BE2C (cell line): ENCODE measurements at regions not wholly inside any gene's neighbourhood (a gene's known extent, or its start where the extent isn't known, plus 50 kb on each side); places are given as distances from the start of the nearest gene placed in this dataset.

ENCODE experiments used
- DNase-seq: peaks from one replicate; pipeline ENCODE4 v3.0.0-alpha.2; 2020
- H3K27me3 ChIP-seq: fragments of 250-450 bp; sonication (Bioruptor Pico); 2 replicates; pipeline ENCODE4 v1.5.1; 2020; ENCODE audit warnings: mild to moderate bottlenecking
- H3K36me3 ChIP-seq: fragments of 250-450 bp; sonication (Bioruptor Pico); 2 replicates; pipeline ENCODE4 v1.5.1; 2020; ENCODE audit warnings: mild to moderate bottlenecking
- H3K4me1 ChIP-seq: fragments of 250-450 bp; sonication (Bioruptor Pico); 2 replicates; pipeline ENCODE4 v1.5.1; 2020
- H3K4me3 ChIP-seq: 2 replicates; pipeline ENCODE4 v1.5.1; 2011; ENCODE audit warnings: low read depth, low read length
- H3K9me3 ChIP-seq: fragments of 250-450 bp; sonication (Bioruptor Pico); 2 replicates; pipeline ENCODE4 v1.5.1; 2020
- TF ChIP-seq, protein P1 (sequence below): IDR thresholded peaks from 2 replicates; pipeline ENCODE4 v1.5.1; 2012; ENCODE audit warnings: mild to moderate bottlenecking, low read depth, low read length

DNA sequence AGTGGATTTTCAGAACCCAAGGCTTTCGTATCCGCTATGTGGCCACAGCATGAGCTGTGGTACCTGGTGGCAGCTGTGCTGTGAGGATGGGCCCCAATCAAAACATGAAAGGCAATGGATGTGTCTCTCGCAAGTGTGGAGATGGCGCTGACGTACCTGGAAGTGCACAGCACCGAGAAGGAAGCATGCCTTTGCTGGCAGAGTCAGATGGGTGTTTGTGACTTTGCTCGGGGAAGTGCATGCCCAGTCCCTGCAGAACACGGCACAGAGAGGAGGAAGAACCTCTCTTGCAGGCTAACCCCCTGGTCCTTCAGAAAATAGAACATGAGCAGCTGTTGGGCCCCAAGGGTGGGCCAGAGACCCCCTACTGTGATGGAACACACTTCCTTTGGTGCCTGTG is 654.1 kb upstream of the ZWINT start:
- H3K9me3 ChIP-seq: no peaks in the 10 kb centered on the region
- H3K4me3 ChIP-seq: no peak overlapping the region
- DNase-seq: no peak
- H3K27me3 ChIP-seq: no peaks in the 10 kb centered on the region
- H3K36me3 ChIP-seq: no peaks in the 10 kb centered on the region
- H3K4me1 ChIP-seq: no peaks in the 10 kb centered on the region
- TF ChIP-seq, protein P1, sequence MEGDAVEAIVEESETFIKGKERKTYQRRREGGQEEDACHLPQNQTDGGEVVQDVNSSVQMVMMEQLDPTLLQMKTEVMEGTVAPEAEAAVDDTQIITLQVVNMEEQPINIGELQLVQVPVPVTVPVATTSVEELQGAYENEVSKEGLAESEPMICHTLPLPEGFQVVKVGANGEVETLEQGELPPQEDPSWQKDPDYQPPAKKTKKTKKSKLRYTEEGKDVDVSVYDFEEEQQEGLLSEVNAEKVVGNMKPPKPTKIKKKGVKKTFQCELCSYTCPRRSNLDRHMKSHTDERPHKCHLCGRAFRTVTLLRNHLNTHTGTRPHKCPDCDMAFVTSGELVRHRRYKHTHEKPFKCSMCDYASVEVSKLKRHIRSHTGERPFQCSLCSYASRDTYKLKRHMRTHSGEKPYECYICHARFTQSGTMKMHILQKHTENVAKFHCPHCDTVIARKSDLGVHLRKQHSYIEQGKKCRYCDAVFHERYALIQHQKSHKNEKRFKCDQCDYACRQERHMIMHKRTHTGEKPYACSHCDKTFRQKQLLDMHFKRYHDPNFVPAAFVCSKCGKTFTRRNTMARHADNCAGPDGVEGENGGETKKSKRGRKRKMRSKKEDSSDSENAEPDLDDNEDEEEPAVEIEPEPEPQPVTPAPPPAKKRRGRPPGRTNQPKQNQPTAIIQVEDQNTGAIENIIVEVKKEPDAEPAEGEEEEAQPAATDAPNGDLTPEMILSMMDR: no peak

DNA sequence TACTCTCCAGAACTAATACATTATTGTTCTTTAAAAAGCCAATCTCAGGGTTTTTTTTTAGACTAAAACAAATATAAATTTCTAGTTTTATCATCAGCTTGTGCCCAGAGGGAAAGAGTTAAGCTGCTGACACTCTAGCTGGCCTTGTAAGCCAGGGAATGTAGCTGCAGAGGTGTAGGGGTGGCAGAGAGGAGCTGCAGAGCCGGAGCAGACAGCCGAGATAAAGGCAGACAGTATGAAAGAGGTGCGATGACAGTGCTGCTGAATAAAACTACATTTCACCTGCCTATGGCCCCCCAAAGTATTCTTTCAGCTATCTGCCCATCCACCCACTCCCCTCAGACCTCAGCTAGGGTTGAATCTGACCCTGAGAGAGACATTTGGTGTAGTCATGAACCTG is 653.7 kb upstream of the ZWINT start:
- Histone ChIP-seq H3K27me3 (no peaks in the 10 kb centered on the region), H3K4me3 (no peak overlapping the region), H3K36me3 (no peaks in the 10 kb centered on the region), H3K4me1 (no peaks in the 10 kb centered on the region), H3K9me3 (no peaks in the 10 kb centered on the region)
- TF ChIP-seq, protein P1: no peak
- no peak for DNase-seq

DNA sequence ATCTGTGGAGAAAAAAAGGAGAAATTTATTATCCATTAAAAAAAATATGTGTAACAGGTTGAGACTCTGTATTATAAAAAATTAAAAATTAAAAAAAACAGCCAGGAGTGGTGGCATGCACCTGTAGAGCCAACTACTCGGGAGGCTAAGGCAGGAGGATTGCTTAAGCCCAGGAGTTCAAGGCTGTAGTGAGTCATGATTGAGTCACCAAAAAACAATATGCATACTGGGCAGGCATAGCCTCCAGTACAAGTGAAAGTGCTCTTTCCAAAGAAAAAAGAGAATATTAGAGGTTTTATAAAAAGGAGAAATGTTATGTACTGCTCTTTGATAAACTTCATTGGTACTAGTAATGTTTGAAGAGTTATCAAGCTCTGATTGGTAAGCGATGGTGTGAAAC is 647.1 kb upstream of the ZWINT start:
- DNase-seq: no peak
- Histone ChIP-seq H3K4me1 (no peaks in the 10 kb centered on the region), H3K4me3 (no peak overlapping the region), H3K27me3 (no peaks in the 10 kb centered on the region), H3K36me3 (no peaks in the 10 kb centered on the region), H3K9me3 (no peaks in the 10 kb centered on the region)
- TF ChIP-seq, protein P1: no peak

DNA sequence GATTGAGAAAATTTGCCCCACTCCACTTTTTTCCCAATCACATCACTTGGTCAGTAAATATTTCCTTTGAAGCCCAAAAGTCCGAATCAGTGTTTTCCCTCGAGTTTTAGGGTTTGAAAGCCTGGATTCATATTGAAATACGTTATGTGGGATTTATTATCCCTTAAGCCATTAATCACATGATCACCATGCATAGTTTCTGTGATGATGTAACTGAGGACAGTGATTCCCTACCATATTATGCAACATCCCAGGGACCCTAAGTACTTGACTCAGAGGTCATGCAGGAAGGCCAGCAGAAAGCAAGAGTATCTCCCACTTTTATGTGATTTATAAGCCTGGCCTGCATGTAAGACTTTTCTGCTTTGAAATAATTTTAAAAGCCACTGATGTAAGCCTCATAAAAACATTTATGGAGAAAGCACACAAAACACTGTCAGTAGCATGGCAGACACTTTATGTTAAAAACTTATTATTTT is 630.6 kb upstream of the ZWINT start:
- Histone ChIP-seq H3K9me3 (no peaks in the 10 kb centered on the region), H3K4me3 (no peak overlapping the region), H3K36me3 (no peaks in the 10 kb centered on the region), H3K4me1 (no peaks in the 10 kb centered on the region), H3K27me3 (no peaks in the 10 kb centered on the region)
- DNase-seq: no peak
- TF ChIP-seq, protein P1: no peak

DNA sequence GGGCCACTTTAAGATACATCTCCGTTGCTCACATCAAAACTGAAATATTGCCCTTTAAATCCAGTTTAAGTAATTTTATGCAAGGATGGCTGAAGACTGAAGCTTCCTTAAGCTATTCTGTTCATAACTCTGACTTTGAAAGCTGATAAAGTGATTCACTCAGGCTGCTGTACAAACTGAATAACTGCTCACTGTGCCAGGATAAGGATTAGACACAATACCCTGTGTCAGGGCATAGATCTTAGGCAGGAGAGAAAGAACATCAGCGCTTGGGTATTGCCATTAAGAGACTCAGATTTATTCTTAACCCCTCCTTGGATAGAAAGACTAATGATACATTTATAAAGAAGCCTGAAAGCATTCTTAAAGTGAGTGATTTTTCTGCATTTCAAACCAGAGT is 614.5 kb upstream of the ZWINT start:
- H3K4me3 ChIP-seq: no peak overlapping the region
- no peaks in the 10 kb centered on the region for H3K27me3 ChIP-seq
- TF ChIP-seq, protein P1: no peak
- DNase-seq: no peak
- H3K9me3 ChIP-seq: no peaks in the 10 kb centered on the region
- no peaks in the 10 kb centered on the region for H3K4me1 ChIP-seq
- no peaks in the 10 kb centered on the region for H3K36me3 ChIP-seq

DNA sequence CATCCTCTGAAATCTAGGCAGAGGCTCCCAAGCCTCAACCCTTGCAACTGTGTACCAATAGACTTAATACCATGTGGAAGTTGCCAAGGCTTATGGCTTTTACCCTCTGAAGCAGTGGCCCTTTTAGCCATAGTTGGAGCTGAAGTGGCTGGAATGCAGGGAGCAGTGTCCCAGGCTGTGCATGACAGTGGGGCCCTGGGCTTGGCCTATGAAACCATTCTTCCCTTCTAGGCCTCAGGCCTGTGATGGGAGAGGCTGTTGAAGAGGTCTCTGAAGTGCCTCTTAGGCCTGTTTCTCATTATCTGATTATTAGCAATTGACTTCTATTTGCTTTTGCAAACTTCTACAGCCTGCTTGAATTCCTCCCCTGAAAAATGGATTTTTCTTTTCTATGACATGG is 612.7 kb upstream of the ZWINT start:
- H3K4me1 ChIP-seq: no peaks in the 10 kb centered on the region
- H3K4me3 ChIP-seq: no peak overlapping the region

More for the DNA sequence above, 612.7 kb upstream of the ZWINT start:
- TF ChIP-seq, protein P1: no peak
- no peak for DNase-seq
- Histone ChIP-seq H3K36me3 (no peaks in the 10 kb centered on the region), H3K9me3 (no peaks in the 10 kb centered on the region), H3K27me3 (no peaks in the 10 kb centered on the region)
